Ascending aorta (tissue), 2 donors: ENCODE measurements at regions not wholly inside any gene's neighbourhood (a gene's known extent, or its start where the extent isn't known, plus 50 kb on each side); places are given as distances from the start of the nearest gene placed in this dataset.

ENCODE experiments used
- DNase-seq, 2 donors: peaks; one replicate each; pipeline ENCODE4 v3.0.0-alpha.2; 2019; ENCODE audit warnings: low spot score in 2 of 2
- H3K27ac ChIP-seq, 2 donors: fragments of 200-600 bp; sonication (generic); one replicate each; pipeline ENCODE4 v1.5.1; 2016 to 2017; ENCODE audit warnings: mild to moderate bottlenecking in 1 of 2
- H3K27me3 ChIP-seq: fragments of 200-600 bp; sonication (generic); one replicate; pipeline ENCODE4 v1.5.1; 2017
- H3K36me3 ChIP-seq, 2 donors: fragments of 200-600 bp; sonication (generic); one replicate each; pipeline ENCODE4 v1.5.1; 2016
- H3K4me1 ChIP-seq, 2 donors: fragments of 200-600 bp; sonication (generic); one replicate each; pipeline ENCODE4 v1.5.1; 2016 to 2017; ENCODE audit warnings: mild to moderate bottlenecking in 1 of 2
- H3K4me3 ChIP-seq, 2 donors: fragments of 200-600 bp; sonication (generic); one replicate each; pipeline ENCODE4 v1.5.1; 2016 to 2017; ENCODE audit warnings: mild to moderate bottlenecking in 1 of 2
- H3K9me3 ChIP-seq, 2 donors: fragments of 200-600 bp; sonication (generic); one replicate each; pipeline ENCODE4 v1.5.1; 2016
- intact Hi-C: fragments of 100-400 bp; cut with DNase I; formaldehyde crosslinking; loops from one replicate; pipeline ENCODE4 v1.15.1; 2023
- TF ChIP-seq, protein P1 (sequence below), 3 experiments: fragments of 200-600 bp in 2 of 3; fragments of 450-650 bp in 1 of 3; sonication (generic) in 2 of 3; IDR thresholded peaks; one replicate each; pipeline ENCODE4 v1.5.1; 2016 to 2019; ENCODE audit warnings: antibody characterized with exemption in 3 of 3, mild to moderate bottlenecking in 1 of 3, moderate library complexity in 1 of 3

DNA sequence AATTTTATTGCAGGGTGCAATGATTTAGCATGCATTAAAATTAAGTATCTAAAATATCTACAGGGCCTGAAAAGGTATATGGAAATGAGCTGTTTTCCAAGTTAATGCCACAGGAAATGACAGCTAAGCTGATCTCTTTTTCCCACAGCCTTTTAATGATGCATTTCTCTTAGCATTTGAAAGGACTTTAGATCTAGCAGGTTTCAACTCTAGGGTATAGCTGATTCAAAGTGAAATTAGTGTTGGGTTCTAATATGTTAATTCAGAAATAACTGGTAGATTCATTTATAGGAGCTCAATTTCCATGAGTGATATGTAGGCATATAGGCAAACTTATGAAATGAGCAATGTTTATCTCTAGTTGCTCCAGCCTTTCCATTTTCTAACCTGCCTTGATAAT, 274.2 kb downstream of the CASP12 start:
- Histone ChIP-seq H3K36me3 (no peaks in the 10 kb centered on the region), H3K9me3 (no peaks in the 10 kb centered on the region), H3K4me1 (no peaks in the 10 kb centered on the region), H3K27ac (no peak overlapping the region), H3K4me3 (no peak overlapping the region), H3K27me3 (no peaks in the 10 kb centered on the region)
- intact Hi-C loops = no loop called here
- DNase-seq = no peak
- TF ChIP-seq, protein P1, sequence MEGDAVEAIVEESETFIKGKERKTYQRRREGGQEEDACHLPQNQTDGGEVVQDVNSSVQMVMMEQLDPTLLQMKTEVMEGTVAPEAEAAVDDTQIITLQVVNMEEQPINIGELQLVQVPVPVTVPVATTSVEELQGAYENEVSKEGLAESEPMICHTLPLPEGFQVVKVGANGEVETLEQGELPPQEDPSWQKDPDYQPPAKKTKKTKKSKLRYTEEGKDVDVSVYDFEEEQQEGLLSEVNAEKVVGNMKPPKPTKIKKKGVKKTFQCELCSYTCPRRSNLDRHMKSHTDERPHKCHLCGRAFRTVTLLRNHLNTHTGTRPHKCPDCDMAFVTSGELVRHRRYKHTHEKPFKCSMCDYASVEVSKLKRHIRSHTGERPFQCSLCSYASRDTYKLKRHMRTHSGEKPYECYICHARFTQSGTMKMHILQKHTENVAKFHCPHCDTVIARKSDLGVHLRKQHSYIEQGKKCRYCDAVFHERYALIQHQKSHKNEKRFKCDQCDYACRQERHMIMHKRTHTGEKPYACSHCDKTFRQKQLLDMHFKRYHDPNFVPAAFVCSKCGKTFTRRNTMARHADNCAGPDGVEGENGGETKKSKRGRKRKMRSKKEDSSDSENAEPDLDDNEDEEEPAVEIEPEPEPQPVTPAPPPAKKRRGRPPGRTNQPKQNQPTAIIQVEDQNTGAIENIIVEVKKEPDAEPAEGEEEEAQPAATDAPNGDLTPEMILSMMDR (IDR thresholded peaks at IDR 0.05) = no peak

DNA sequence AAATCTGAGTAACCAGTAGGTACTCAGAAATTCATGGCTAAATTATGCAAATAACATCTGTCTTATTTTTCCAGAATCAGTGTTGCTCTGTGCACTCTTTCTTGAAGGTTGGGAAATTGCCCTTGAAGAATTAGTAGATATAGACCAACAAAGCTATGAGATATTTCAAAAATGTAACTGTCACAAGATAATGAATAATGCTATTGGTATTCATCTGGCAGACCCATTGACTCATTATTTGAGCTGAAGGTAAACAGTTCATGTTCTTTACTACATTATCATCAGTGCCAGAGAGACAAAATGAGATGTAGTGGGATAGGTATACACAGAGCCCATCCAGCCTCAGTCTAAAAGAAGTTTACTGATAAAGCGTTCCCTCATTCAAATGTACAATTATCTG, 274.7 kb downstream of the CASP12 start:
- Histone ChIP-seq H3K27ac (no peak overlapping the region), H3K4me1 (no peaks in the 10 kb centered on the region), H3K36me3 (no peaks in the 10 kb centered on the region), H3K27me3 (no peaks in the 10 kb centered on the region), H3K9me3 (no peaks in the 10 kb centered on the region), H3K4me3 (no peak overlapping the region)
- TF ChIP-seq, protein P1 (IDR thresholded peaks at IDR 0.05) = no peak
- intact Hi-C loops = no loop called here
- DNase-seq = no peak

DNA sequence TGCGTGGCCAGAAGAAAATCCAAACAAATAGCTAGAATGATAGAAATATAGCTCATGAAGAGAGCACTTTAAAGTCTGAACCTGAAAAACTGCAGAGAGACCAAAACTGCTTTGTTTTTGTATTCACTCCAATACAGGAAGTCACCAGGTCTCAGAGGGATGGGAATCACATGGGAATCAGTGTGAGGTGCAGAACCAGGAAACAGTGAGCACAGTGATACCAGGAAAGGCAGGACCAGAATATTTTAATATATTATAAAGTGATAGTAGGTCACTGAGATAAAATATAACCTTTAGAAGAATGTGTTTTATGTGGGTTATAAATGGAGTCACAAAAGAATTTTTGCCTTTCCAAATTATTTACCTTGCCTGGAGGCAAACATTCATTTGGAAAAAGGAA, 277.3 kb downstream of the CASP12 start:
- H3K4me1 ChIP-seq = no peaks in the 10 kb centered on the region
- TF ChIP-seq, protein P1 (IDR thresholded peaks at IDR 0.05) = no peak

DNA sequence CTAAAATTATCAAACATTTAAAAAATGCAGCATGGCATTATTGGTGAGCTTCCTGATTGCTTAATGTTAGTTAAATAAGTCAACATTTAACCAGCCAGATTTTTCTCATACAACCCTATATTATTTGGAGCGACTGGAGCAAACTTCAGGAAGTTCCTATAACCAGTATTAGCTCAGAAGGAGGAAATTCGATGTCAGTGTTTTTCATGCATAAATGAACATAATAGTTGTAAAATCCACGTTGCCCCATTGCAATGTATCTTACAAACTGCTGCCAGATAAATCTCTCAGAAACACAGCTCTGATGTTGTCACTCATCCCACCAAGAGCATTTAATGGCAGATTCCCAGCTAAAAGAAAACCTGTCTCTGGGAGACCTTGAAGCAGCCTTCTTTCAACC, 278.5 kb downstream of the CASP12 start:
- Histone ChIP-seq H3K9me3 (no peaks in the 10 kb centered on the region), H3K27me3 (no peaks in the 10 kb centered on the region), H3K4me3 (no peak overlapping the region), H3K4me1 (no peaks in the 10 kb centered on the region), H3K27ac (no peak overlapping the region), H3K36me3 (no peaks in the 10 kb centered on the region)
- intact Hi-C loops = no loop called here
- TF ChIP-seq, protein P1 (IDR thresholded peaks at IDR 0.05) = no peak
- DNase-seq = no peak

More for the DNA sequence above, 277.3 kb downstream of the CASP12 start:
- DNase-seq = no peak
- H3K27ac ChIP-seq = no peak overlapping the region
- H3K4me3 ChIP-seq = no peak overlapping the region
- H3K9me3 ChIP-seq = no peaks in the 10 kb centered on the region
- no peaks in the 10 kb centered on the region for H3K27me3 ChIP-seq
- no peaks in the 10 kb centered on the region for H3K36me3 ChIP-seq
- intact Hi-C loops = no loop called here

DNA sequence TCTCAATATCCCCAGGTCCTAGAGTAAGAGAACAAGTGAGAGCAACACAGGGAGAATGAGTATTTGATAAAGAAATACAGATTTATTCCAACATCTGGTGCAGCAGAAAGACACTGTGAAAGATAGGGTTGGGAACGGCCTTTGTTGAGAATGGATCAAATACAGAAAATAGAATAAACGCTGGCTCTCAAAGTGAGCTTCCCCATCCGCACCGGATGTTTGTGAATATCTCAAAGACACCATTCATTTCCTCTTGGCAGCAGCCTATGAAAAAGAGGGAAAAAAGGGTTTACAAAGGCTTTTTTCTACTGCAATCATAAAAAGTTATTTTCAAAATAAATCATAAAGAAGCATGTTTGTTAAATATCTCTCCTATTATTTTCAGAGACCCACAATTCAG, 279.3 kb downstream of the CASP12 start:
- H3K4me3 ChIP-seq = no peak overlapping the region
- intact Hi-C loops = no loop called here
- H3K36me3 ChIP-seq = no peaks in the 10 kb centered on the region
- DNase-seq = no peak
- no peaks in the 10 kb centered on the region for H3K27me3 ChIP-seq
- TF ChIP-seq, protein P1 (IDR thresholded peaks at IDR 0.05) = no peak
- no peaks in the 10 kb centered on the region for H3K4me1 ChIP-seq
- H3K9me3 ChIP-seq = no peaks in the 10 kb centered on the region
- no peak overlapping the region for H3K27ac ChIP-seq

DNA sequence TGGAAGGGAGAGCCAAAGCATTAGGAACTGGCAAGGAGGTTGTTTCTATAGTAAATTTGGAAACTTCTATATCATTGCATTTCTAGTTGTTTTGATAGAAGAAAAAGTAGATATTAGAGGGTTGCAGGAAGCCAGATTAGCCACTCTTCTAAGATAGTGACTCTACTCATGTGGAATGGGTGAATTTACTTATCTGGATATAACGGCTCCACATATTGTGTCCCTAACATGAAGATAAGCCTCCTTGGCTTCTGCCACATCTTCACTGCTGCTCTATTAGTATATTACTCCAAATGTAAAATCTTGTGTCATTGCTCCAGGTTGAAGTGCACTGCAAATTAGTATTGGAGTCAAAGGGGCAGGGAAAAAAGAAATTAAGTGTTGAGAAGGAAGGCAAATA, 283.3 kb downstream of the CASP12 start:
- no peaks in the 10 kb centered on the region for H3K27me3 ChIP-seq
- no peak for DNase-seq
- intact Hi-C loops = no loop called here
- TF ChIP-seq, protein P1 (IDR thresholded peaks at IDR 0.05) = no peak
- no peaks in the 10 kb centered on the region for H3K9me3 ChIP-seq
- peaks cover 0 to 3% of the 10 kb centered on the region in 2 donors for H3K4me1 ChIP-seq
- no peak overlapping the region for H3K4me3 ChIP-seq
- H3K27ac ChIP-seq = no peak overlapping the region
- no peaks in the 10 kb centered on the region for H3K36me3 ChIP-seq
